Activated CD4-positive, alpha-beta T cell treated with anti-CD3 and anti-CD28 coated beads, Interleukin-2, Interleukin-6, amounts not matched to agents 100 ng/mL and 50 ng/mL, durations not matched to agents 16 hours and 8 hours (primary cell): ENCODE measurements at regions not wholly inside any gene's neighbourhood (a gene's known extent, or its start where the extent isn't known, plus 50 kb on each side); places are given as distances from the start of the nearest gene placed in this dataset.
"Not testable (repeated sequence)": the region's sequence is repeated elsewhere in the genome, so short reads cannot be mapped to it uniquely, and the experiment has no call there.

Source experiments
- DNase-seq: peaks from one replicate; pipeline ENCODE4 v3.0.0-alpha.2; 2020

DNA sequence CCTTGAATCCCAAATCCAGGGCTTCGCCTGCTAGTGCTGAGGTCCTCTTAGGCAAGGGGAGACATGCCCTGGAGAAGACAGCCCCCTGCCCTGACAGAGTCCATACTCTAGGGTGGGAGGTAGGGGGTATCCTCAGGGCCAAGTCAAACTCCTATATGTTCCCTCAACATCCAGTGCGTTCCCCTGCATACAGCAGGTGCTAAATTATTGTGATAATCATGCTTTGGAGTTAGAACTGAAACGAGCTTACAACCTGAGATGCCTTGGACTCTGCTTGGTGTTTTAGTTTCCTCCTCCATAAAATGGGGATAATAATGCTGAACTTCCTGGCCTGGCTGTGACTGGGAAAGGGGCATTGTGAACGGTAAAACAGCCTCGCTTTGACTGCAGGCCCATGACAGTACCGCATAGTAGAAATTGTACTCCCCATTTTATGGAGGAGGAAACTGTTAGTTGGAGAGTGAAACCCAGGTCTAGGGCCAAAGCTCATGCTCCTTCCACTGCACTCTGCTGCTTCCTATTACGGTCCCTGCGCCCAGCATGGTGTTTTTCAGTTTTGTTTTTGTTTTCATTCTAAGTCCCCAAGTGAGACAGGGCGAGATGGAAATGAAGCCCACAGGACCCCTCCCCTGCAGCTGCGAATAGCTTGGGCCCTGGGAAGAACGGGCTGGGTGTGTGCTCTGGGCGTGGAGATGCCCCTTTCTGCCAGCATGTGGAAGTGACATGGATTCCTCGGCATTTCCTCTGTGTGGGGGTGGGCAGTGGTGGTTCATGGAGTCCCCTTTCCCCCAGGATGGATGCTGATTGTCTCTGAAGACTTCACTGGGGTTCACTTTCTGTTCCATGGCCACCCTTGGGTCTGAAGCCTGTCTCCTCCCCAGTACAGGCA lies 162.5 kb downstream of the VEGFA start:
- no peak for DNase-seq

DNA sequence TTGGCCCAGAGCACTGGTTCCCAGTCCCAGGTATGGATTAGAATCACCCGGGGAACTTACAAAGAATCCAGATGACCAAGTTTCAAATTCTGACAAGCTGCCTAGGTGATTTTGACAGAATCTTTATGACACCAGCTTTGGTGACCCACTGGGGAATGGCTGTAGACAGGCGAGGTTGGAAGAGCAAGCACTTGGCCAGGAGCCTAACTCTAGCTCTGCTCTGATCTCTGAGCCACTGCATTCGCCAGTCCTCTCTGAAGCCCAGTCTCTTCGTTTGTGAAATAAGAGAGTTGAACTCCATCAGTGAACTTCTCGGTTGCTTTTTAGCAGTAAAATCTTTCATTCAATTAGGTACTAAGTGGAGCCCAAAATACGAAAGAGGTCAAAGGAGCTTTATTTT lies 161.2 kb downstream of the VEGFA start:
- no peak for DNase-seq

DNA sequence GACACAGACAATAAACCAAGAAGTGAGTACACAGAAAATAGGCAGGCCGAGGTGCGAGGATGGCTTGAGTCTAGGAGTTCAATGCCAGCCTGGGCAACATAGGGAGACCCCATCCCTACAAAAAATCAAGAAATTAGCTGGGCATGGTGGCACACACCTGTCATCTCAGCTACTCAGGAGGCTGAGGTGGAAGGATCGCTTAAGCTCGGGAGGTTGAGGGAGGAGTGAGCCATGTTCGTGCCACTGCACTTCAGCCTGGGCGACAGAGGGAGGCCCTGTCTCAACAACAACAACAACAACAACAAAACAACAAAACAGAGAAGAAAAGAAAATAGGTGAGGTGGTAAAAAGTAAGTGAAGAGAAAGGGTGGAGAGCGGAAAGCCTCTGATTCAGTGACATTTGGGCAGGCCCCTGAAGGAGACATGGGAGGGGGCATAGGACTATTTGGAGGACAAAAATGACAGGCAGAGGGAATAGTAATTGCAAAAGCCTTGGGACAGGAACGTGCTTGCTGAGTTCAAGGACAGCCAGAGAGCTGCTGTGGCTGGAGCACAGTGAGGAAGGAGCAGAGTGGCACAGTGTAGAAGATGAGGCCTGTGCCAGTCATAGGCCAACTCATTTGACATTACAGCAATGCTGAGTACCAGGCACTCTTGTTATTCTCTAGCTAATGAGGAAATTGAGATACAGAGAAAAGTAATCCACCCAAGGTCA lies 160.6 kb downstream of the VEGFA start:
- DNase-seq: no peak

DNA sequence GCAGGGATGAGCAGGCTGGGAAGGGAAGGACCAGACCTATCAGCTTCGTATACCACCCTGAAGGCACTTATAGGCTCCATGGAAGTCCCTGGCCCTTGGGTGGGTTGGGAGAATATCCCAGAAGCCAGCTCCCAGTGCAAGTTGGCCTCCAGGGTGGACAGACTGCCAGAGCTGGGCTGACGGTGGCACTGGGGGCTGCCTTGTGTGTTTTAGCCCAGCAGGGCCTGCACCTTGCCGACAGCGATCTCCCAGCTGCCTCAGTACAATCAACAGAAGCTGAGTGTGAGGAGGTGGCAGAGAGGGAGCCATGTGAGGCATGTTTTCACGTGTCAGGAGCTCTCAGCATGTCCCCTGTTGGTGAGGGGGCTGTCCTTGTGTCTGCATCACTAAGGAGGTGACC lies 159.5 kb downstream of the VEGFA start:
- DNase-seq: no peak

DNA sequence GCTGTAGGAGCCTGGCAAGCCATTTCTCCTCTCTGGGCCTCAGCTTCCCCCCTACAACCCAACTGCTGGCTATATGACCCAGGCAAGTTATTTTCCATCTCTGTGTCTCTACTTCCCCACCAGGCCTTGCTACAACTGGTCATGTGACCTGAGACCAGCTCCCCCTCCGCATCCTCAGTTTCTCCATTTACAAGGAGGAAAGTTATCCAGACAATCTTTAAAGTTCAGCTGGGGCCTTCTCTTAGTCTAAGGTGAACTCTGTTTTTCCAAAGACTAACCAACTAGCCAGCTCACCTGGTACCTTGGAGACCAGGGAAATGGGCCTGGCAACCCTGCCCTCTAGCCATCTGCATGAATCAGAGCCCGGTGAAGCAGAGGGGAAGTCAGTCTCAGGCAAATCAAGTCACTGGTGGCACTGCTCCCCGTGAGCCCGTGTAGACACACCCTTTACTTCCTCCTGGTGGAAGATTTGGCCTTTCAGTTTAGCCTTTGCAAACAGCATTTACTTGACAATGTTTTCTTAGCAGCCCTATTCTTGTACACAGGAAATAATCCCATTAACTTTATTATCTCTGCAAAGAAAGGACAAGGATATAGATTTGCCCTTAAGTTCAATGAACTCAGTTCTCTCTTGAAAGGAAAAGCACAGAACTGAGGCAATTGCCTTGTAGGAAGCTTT lies 157.7 kb downstream of the VEGFA start:
- no peak for DNase-seq

DNA sequence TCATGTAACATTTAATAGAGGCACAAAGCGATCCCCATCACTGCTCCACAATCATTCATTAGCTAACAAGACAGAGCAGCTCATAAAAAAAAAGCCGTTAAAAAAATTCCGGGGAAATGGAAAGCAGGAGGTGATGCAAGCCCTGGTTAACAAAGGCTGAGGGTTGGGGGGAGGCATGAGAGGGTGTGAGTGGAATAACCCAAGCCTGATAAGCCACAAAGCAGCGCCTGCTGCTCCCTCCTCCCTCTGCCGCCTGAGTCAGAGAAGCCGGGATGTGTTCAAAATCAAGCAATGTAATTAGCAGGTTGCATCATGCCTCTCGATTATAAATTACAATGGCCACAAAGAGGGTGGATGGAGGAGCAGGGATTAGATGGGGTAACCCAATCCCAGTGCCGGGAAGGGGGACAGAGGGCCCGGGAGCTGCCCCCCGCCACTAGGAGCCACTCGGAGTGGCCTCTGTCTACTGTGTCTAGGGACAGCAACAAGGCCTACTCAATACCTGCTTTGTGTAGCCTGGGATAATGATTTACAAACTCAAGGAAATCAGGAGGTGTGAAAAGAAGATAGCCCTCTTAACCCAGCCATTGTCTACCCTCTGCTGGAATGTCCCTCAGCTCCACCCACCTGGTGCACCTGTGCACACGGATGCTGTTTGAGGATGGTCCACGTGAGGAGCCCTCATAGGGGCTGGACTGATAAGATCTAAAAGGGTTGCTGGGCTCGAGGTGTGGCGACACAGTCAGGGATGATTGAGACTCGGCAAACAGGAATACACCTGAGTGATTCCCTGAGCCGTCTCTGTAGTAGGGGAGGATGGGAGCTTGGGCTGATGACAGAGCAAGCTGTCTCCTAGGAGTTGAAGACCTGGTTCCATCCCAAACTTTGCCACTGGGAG lies 156.9 kb downstream of the VEGFA start:
- no peak for DNase-seq

DNA sequence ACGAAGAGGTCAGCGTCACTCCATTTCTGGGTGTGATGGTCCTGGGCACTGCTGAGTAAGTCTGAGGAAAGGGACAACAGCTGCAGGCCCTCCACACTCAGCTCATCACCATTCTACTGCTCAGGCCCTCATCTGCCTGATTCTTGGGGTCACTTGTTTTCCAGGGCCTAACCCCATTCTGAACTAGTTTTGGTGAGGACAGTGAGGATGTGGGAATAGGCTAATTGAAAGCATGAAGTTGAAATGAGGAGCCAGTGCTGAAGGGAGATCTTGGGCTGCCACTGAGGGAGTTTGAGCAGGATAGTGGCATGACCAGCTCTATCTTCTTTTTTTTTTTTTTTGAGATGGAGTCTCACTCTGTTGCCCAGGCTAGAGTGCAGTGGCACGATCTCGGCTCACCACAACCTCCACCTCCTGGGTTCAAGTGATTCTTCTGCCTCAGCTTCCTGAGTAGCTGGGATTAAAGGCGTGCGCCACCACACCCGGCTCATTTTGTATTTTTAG lies 155.7 kb downstream of the VEGFA start:
- not testable (repeated sequence) for DNase-seq

DNA sequence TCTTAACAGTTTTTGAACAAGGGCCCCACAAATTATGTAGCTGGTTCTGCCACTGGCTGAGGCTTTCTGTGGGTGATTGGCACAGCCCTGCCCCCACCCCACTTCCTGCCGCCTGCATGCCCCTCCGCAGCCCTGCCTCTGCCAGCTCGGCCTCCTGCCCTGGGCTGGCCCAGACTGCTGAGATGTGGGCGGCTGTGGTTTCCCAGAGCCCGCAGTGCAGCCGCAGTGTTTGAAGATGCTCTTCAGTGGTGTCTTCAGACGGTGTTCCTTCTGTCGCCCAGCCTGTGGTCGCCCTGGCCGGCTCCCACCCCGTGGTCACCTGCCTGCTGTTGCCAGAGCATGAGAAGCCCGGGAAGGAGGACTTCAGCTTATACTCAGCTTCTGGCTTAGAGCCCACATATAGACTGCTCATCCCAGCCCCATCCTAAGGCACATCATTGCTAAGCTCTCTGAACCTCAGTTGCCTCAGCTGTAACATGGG lies 154.3 kb downstream of the VEGFA start:
- peak; percentile 77 for DNase-seq

DNA sequence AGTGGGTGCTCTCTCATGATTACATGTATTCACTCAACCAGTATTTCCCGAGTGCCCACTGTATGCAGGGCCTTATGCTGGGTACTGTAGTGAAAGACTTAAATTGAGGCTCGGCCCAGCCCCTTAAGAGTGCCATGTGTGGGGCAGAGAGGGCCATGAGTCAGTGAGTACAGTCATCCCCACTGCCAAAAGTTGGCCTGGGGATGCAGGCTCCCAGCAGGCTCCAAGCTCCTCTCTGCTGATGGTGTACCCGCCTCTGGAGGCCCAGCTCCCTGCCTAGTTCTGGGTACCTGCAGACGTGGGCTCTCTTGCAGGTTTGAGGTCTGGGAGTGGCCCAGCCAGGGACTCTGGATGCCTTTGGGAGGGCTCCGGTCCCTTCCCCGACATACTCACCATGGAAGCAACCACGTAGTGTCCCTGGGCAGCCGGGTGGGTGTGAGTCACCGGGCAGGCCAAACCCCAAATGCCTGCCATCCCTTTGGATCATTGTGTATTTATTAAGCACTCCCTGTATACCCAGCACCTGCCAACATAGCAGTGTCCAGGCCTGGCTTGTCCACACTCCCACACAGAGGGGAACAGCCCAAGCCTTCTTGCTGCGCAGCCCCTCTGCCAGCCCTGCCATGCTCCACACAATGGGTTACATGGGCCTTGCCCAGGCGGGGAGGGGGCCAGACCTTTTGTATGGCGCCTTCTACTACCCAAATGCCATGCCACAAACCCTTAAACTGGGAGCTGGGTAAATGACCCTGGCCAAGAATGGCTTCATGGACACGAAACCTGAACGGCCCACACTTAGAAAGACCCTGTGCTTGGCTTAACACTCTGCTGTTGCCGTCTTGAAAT lies 153.6 kb downstream of the VEGFA start:
- no peak for DNase-seq

DNA sequence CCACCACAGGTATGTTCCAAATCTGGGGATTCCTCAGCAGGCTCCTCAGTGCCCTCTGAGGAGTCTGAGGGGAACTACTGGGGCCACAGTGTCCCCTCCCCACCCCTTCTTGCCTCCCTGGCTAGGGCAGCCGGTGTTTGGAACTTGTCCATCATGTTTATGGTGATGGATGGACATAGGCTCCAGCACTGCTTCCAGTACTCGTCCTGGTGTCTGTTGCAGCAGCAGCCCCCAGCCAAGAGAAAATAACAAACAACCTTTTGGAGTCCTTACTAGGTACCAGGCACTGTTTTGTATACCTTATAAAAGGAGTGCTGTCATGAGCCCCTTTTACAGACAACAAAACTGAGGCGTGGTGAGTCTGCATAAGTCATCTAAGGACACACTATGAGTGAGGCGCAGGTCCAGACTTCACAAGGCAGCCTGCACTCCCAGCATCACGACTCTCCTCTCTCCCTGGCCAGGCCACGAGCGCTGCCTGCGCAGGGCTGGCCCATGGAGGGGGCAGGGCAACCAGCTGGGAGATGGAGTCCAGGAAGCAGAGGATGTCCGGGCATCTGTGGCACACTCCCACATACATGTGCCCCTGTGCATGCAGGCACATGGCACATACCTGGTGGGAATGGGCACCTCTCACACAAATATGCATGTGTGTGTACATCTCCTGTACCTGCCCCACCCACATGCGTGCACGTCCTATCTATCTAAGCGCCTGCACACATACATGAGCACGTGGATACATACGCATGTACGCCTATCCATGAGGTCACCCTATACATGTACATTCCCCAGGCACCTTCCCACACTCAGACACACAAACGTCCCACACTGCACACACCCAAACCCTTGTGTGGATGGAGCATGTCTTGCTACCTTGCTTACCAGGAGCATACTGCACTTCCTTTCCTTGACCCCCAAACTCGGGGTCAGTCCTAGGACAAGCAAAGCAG lies 152.7 kb downstream of the VEGFA start:
- no peak for DNase-seq

DNA sequence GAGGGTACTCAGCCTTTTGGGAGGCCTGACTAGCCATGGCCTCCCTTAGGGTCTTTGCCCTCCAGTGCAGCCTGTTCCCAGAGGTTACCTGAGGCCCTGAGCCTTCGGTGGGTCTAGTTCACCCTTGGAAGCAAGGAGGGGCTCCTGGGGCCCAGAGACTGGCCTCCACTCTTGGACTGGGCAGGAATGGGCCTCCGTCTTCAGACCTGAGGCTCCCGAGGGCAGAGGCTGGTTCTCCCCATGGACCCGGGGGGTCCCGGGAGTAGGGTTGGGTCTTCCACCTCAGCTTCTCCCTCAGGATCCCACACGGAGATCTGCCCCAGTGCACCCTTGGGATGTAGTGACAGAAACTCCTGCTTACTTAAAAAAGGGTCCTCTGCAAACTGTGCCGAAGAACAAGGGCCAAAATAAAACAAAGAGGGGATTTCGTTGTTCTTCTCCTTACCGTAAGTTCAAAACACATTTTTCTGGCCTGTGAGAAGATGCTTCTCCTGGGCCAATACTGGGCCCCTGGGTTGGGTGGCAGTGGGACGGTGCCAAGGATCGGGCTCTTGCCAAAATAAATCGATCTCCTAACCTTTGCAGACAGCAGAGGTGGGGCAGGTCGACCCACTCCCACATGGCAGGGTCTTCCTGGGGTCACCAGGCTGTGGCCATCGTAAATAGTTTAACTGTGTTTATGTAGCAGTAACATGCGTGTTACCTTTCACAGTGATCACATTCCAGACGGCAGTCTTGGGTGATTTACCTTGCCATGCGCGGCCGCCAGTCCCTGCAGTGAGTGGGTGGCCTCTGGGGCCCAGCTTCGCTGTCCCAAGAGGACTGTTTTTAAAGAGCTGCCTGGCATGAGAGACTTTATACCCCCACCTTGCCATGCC lies 151.8 kb downstream of the VEGFA start:
- no peak for DNase-seq

DNA sequence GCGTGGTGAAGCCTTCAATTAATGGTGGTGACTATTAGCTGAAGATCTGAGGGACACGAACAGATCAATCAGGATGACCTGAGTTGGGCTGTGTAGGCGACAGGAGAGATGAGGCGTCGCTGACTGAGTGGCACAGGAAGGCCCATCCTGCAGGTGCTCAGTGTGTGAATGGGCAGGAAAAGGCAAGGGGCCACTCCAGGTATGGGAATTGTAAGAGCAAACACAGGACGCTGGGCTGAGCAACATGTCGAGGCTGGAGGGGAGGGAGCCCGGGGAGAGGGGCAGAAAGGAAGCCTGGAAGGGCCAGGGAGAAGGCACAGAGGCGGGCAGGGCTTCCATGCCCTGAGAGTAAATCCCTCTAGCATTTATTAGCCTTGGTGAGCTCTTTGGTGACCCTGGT lies 151.0 kb downstream of the VEGFA start:
- no peak for DNase-seq

DNA sequence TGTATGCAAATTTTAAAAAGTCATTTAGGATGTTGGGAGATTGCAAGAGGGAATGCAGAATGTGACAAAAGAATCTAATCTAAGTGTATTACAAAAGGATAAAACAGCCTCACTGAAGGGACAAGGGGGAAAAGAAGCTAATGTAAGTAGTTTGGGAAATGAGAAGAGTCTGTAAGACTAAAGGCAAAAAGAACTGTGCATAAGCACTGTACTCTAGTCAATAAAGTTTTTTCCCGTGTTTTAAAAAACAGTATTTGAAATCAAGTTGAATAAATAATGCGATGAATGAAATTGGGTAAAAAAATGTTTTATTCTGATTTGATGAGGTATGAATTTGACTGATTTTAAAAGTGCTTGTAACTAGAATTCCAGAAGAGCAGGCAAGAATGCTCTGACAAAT lies 149.8 kb downstream of the VEGFA start:
- no peak for DNase-seq

DNA sequence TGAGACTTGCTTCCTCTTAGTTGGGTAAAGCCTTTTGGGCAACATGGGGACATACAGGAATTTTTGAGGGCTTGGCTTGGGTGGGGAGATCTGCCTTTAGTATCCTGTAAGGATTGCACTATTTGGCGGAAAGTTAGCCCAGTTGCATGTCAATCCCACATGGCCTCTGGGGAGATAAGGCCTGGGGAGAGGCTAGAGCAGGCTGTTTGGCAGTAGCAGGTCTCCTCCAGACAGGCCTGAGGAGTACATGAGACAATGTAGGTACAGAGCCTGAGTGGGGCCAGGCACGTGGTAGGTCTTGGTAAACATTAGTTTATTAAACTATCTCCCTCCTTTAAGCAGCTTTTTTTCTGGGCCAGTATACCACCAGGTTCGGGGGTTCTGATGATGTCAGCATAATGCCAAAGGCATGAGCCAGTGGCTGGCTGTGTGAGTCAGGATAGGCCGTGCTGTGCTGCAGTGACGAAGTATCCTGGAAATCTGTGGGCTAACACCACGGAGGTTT lies 147.9 kb downstream of the VEGFA start:
- DNase-seq: no peak

DNA sequence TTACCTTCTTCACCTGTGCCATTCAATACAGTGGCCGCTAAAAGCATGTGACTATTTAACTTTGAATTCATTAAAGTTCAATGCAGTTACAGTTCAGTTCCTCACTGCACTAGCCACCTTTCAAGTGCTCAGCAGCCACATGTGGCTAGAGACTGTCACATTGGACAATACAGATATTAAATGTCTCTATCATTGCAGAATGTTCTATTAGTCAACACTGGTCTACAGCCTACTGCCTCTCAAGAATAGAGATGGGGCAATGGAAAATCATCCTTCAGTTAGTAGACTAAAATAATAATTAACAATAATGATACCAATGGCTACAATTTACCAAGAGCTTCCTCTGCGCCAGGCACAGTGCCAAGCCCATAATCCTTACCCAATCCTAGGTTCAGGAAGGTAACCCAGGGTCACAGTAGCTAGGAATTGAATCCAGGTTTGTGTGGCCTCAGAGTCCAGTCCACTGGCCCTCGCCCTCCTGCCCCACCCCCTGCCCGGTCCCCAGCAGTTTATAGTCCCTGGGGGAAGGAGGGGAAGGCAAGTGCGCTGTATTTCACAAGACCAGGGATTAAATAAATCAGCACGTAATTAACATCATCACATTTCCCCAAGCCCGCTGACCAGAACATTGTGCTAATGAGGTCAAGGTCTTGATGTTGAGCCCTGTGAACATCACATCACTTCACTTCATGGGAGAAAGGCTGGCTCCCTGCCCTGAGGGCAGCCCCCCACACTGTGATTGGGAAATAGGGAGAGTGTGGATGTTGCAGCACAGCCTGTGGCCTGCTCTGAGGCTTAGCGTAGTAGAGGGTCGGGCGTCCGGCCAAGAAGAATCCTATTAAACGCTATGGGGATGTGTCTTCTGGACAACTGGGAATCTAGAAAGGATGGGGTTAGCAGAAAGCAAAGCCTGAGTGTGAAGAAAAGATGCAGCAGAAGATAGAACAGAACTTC lies 147.2 kb downstream of the VEGFA start:
- DNase-seq: no peak

DNA sequence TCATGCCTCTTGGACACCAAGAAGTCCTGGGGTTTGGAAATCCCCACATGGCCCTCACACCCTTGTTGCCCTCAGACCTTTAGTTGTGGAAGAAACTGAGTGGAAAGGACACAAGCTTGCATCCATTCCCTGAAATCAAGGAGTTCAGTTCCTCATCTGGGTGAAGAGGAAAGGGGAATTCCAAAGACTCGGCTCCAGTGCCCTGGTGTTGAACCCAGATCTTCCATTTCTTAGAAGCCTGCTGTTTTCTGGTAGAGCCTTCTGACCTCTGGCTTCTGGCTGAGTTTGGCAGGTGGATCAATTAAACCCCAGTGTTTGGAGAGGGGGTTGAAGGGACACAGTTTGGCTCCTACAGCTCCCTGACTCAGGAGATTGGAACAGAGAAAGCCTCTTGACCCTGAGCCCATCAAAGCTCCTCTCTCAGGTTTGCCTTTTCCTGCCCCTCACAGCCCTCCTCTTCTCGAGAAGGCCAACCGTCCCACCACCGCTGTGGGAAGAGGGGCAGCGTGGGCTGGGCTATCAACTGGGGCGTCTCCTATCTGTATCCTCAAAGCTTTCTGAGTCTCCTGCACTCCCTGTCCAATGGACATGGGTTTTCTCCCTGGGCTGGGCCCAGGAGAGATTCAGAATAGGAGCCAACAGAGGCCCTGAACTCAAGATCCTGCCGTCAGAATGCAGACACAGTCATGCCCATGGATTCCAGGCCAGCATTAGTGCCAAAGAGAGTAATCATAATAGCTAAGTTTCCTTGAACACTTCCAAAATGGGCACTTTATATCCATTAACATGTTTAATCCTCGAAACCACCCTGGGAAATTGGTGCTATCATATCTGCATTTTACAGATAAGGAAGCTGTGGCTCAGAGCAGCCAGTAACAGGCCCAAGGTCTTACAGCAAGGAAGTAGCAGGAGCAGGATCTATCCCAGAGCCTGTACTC lies 146.2 kb downstream of the VEGFA start:
- no peak for DNase-seq
